OCI-LY3 (cell line): ENCODE measurements at regions not wholly inside any gene's neighbourhood (a gene's known extent, or its start where the extent isn't known, plus 50 kb on each side); places are given as distances from the start of the nearest gene placed in this dataset.

Experiments
- H2AFZ ChIP-seq: fragments of 200-600, 300-600 bp; shearing (Covaris generic); 2 replicates; pipeline ENCODE4 v1.6.0; 2014; ENCODE audit warnings: antibody characterized with exemption, low read depth, low read length
- H3K27ac ChIP-seq: fragments of 200-600, 300-600 bp; sonication (generic); 2 replicates; pipeline ENCODE4 v1.5.1; 2014; ENCODE audit warnings: mild to moderate bottlenecking, low read length, moderate library complexity, mixed read lengths
- H3K27me3 ChIP-seq: fragments of 200-600, 300-600 bp; sonication (generic); 2 replicates; pipeline ENCODE4 v1.6.1; 2014; ENCODE audit warnings: low read depth, low read length, mixed read lengths
- H3K36me3 ChIP-seq: fragments of 200-600, 300-600 bp; sonication (generic); replicated peaks from 2 replicates; pipeline ENCODE3; 2014; ENCODE audit warnings: low read depth, low read length, mixed read lengths
- H3K4me1 ChIP-seq: fragments of 300-600, 200-600 bp; sonication (generic); 2 replicates; pipeline ENCODE4 v1.6.1; 2014; ENCODE audit warnings: low read length, mixed read lengths
- H3K4me2 ChIP-seq: fragments of 200-600, 300-600 bp; sonication (generic); 2 replicates; pipeline ENCODE4 v1.6.1; 2014; ENCODE audit warnings: low read length, mixed read lengths
- H3K4me3 ChIP-seq: fragments of 300-600, 200-600 bp; sonication (generic); 2 replicates; pipeline ENCODE4 v1.5.1; 2014; ENCODE audit warnings: antibody characterized with exemption, mild to moderate bottlenecking, low read length, moderate library complexity
- H3K79me2 ChIP-seq: fragments of 300-600, 200-600 bp; shearing (Covaris generic); 2 replicates; pipeline ENCODE4 v1.6.1; 2014; ENCODE audit warnings: mild to moderate bottlenecking, low read length, mixed read lengths
- H3K9ac ChIP-seq: fragments of 300-600, 200-600 bp; shearing (Covaris generic); 2 replicates; pipeline ENCODE4 v1.6.0; 2014; ENCODE audit warnings: mild to moderate bottlenecking, low read length, moderate library complexity
- H3K9me3 ChIP-seq: fragments of 200-600, 300-600 bp; shearing (Covaris generic); 2 replicates; pipeline ENCODE4 v1.6.1; 2014; ENCODE audit warnings: low read length, mixed read lengths; ENCODE audit not compliant: insufficient read depth
- H4K20me1 ChIP-seq: fragments of 200-600, 300-600 bp; sonication (generic); 2 replicates; pipeline ENCODE4 v1.6.1; 2016; ENCODE audit warnings: low read length, mixed read lengths; ENCODE audit not compliant: insufficient read depth
- CTCF ChIP-seq: fragments of 200-600, 300-600 bp; sonication (generic); IDR thresholded peaks from 2 replicates; pipeline ENCODE4 v1.5.1; 2014; ENCODE audit warnings: antibody characterized with exemption, low read length, low read depth
- EZH2phosphoT487 ChIP-seq: fragments of 200-600 bp; shearing (Covaris generic); IDR thresholded peaks from 2 replicates; pipeline ENCODE4 v1.6.1; 2018; ENCODE audit warnings: antibody characterized with exemption, mixed run types, low read depth

GRCh38 chr5:110077147-110077546, 387.4 kb downstream of the MAN2A1 start:
- no peak overlapping the region for H3K4me3 ChIP-seq
- H3K9ac ChIP-seq = no peak overlapping the region
- no peak overlapping the region for H3K27ac ChIP-seq
- H3K79me2 ChIP-seq = no peaks in the 10 kb centered on the region
- no peak overlapping the region for H2AFZ ChIP-seq
- H3K27me3 ChIP-seq = no peaks in the 10 kb centered on the region
- no peak overlapping the region for H3K4me2 ChIP-seq
- no peak for TF ChIP-seq EZH2phosphoT487
- no peak for TF ChIP-seq CTCF
- no peaks in the 10 kb centered on the region for H4K20me1 ChIP-seq
- no peaks in the 10 kb centered on the region for H3K9me3 ChIP-seq
- no peaks in the 10 kb centered on the region for H3K36me3 ChIP-seq
- no peaks in the 10 kb centered on the region for H3K4me1 ChIP-seq

GRCh38 chr5:110082194-110082593, 392.5 kb downstream of the MAN2A1 start:
- Histone ChIP-seq H3K4me3 (no peak overlapping the region), H3K79me2 (no peaks in the 10 kb centered on the region), H3K36me3 (no peaks in the 10 kb centered on the region), H3K27ac (no peak overlapping the region), H3K9ac (no peak overlapping the region), H4K20me1 (no peaks in the 10 kb centered on the region), H3K4me1 (no peaks in the 10 kb centered on the region), H3K27me3 (no peaks in the 10 kb centered on the region), H3K9me3 (no peaks in the 10 kb centered on the region), H3K4me2 (no peak overlapping the region), H2AFZ (no peak overlapping the region)
- TF ChIP-seq CTCF = no peak

GRCh38 chr5:110082863-110083262, 393.1 kb downstream of the MAN2A1 start:
- no peaks in the 10 kb centered on the region for H3K9me3 ChIP-seq
- no peak for TF ChIP-seq CTCF
- TF ChIP-seq EZH2phosphoT487 = no peak
- H3K4me2 ChIP-seq = no peak overlapping the region
- no peaks in the 10 kb centered on the region for H3K27me3 ChIP-seq
- no peaks in the 10 kb centered on the region for H3K79me2 ChIP-seq
- H3K36me3 ChIP-seq = no peaks in the 10 kb centered on the region
- no peaks in the 10 kb centered on the region for H3K4me1 ChIP-seq
- H3K4me3 ChIP-seq = no peak overlapping the region
- no peak overlapping the region for H2AFZ ChIP-seq
- H3K9ac ChIP-seq = no peak overlapping the region
- H3K27ac ChIP-seq = no peak overlapping the region
- H4K20me1 ChIP-seq = no peaks in the 10 kb centered on the region

GRCh38 chr5:110085826-110086225, 396.1 kb downstream of the MAN2A1 start:
- Histone ChIP-seq H3K9me3 (no peaks in the 10 kb centered on the region), H3K4me1 (no peaks in the 10 kb centered on the region), H3K27me3 (no peaks in the 10 kb centered on the region), H2AFZ (no peak overlapping the region), H3K79me2 (no peaks in the 10 kb centered on the region), H3K27ac (no peak overlapping the region), H3K4me2 (no peak overlapping the region), H3K4me3 (no peak overlapping the region), H3K9ac (no peak overlapping the region), H3K36me3 (no peaks in the 10 kb centered on the region), H4K20me1 (no peaks in the 10 kb centered on the region)
- TF ChIP-seq CTCF (no peak), EZH2phosphoT487 (no peak)
